Neural cell (in vitro differentiated cells): ENCODE measurements at regions not wholly inside any gene's neighbourhood (a gene's known extent, or its start where the extent isn't known, plus 50 kb on each side); places are given as distances from the start of the nearest gene placed in this dataset.
"Not testable (repeated sequence)": the region's sequence is repeated elsewhere in the genome, so short reads cannot be mapped to it uniquely, and the experiment has no call there.

Experiments
- H2AFZ ChIP-seq: fragments of 200-600, 300-800 bp; sonication (generic), shearing (Covaris generic); 2 replicates; pipeline ENCODE4 v1.6.0; 2014; ENCODE audit warnings: low read depth, mild to moderate bottlenecking, antibody characterized with exemption, low read length, moderate library complexity
- H3F3A ChIP-seq: fragments of 200-600 bp; shearing (Covaris generic); 2 replicates; pipeline ENCODE4 v1.6.1; 2016; ENCODE audit warnings: mild to moderate bottlenecking, moderate library complexity, mixed read lengths, antibody characterized with exemption, low read length; ENCODE audit not compliant: insufficient read depth, poor library complexity, severe bottlenecking
- H3K27ac ChIP-seq: fragments of 200-600, 300-800 bp; sonication (generic), shearing (Covaris generic); 2 replicates; pipeline ENCODE4 v1.5.1; 2014; ENCODE audit warnings: mild to moderate bottlenecking, low read length, moderate library complexity
- H3K27me3 ChIP-seq: fragments of 300-800, 200-600 bp; sonication (generic), shearing (Covaris generic); 2 replicates; pipeline ENCODE4 v1.6.0; 2014; ENCODE audit warnings: mild to moderate bottlenecking, low read depth, low read length, moderate library complexity; ENCODE audit not compliant: insufficient read depth
- H3K36me3 ChIP-seq: fragments of 300-800, 200-600 bp; sonication (generic), shearing (Covaris generic); 2 replicates; pipeline ENCODE4 v1.5.1; 2014; ENCODE audit warnings: mild to moderate bottlenecking, antibody characterized with exemption, low read length, moderate library complexity; ENCODE audit not compliant: insufficient read depth
- H3K4me2 ChIP-seq: fragments of 300-800, 200-600 bp; sonication (generic), shearing (Covaris generic); 2 replicates; pipeline ENCODE4 v1.6.0; 2014; ENCODE audit warnings: mild to moderate bottlenecking, low read length
- H3K4me3 ChIP-seq: fragments of 300-800, 200-600 bp; sonication (generic), shearing (Covaris generic); 2 replicates; pipeline ENCODE4 v1.5.1; 2014; ENCODE audit warnings: mild to moderate bottlenecking, low read length, moderate library complexity
- H3K79me2 ChIP-seq: fragments of 200-600 bp; shearing (Covaris generic); replicated peaks from 2 replicates; pipeline ENCODE4 v1.6.0; 2014; ENCODE audit warnings: mild to moderate bottlenecking, low read length, moderate library complexity; ENCODE audit not compliant: insufficient read depth
- H3K9ac ChIP-seq: fragments of 300-800, 200-600 bp; sonication (generic), shearing (Covaris generic); 2 replicates; pipeline ENCODE4 v1.6.1; 2016; ENCODE audit warnings: mild to moderate bottlenecking, low read length, mixed read lengths
- H3K9me2 ChIP-seq: fragments of 200-600 bp; shearing (Covaris generic); 2 replicates; pipeline ENCODE4 v1.6.1; 2016; ENCODE audit warnings: mild to moderate bottlenecking, low read length, mixed read lengths; ENCODE audit not compliant: insufficient read depth
- H3K9me3 ChIP-seq: fragments of 200-600, 300-800 bp; sonication (generic), shearing (Covaris generic); 2 replicates; pipeline ENCODE4 v1.6.1; 2016; ENCODE audit warnings: mild to moderate bottlenecking, mixed run types, low read length, moderate library complexity, mixed read lengths
- H4K20me1 ChIP-seq: fragments of 200-600 bp; shearing (Covaris generic); 2 replicates; pipeline ENCODE4 v1.6.1; 2016; ENCODE audit warnings: mild to moderate bottlenecking, mixed run types; ENCODE audit not compliant: insufficient read depth
- CTCF ChIP-seq: fragments of 450-650 bp; IDR thresholded peaks from 2 replicates; pipeline ENCODE4 v1.5.1; 2014; ENCODE audit warnings: antibody characterized with exemption, mild to moderate bottlenecking, moderate library complexity; ENCODE audit not compliant: poor library complexity, severe bottlenecking
- EP300 ChIP-seq: fragments of 450-650 bp; conservative IDR thresholded peaks from 2 replicates; pipeline ENCODE4 v1.6.1; 2014; ENCODE audit warnings: antibody characterized with exemption, mild to moderate bottlenecking, moderate library complexity; ENCODE audit not compliant: poor library complexity, severe bottlenecking
- EZH2 ChIP-seq: fragments of 200-600, 300-800 bp; shearing (Covaris generic), sonication (generic); IDR thresholded peaks from 2 replicates; pipeline ENCODE4 v1.6.1; 2014; ENCODE audit warnings: antibody characterized with exemption, low read length, borderline replicate concordance, mild to moderate bottlenecking; ENCODE audit not compliant: insufficient read depth, poor library complexity, severe bottlenecking
- MXI1 ChIP-seq: fragments of 450-650 bp; conservative IDR thresholded peaks from 2 replicates; pipeline ENCODE4 v1.6.1; 2014; ENCODE audit warnings: antibody characterized with exemption, mild to moderate bottlenecking; ENCODE audit not compliant: poor library complexity, severe bottlenecking
- POLR2AphosphoS5 ChIP-seq: IDR thresholded peaks from 2 replicates; pipeline ENCODE4 v1.6.1; 2012
- RAD21 ChIP-seq: fragments of 450-650 bp; conservative IDR thresholded peaks from 2 replicates; pipeline ENCODE4 v1.6.1; 2014; ENCODE audit warnings: antibody characterized with exemption, mild to moderate bottlenecking, moderate library complexity
- REST ChIP-seq: IDR thresholded peaks from 2 replicates; pipeline ENCODE4 v1.6.1; 2012; ENCODE audit warnings: borderline replicate concordance
- SMC3 ChIP-seq: fragments of 450-650 bp; conservative IDR thresholded peaks from 2 replicates; pipeline ENCODE4 v1.6.1; 2014; ENCODE audit warnings: antibody characterized with exemption, mild to moderate bottlenecking, moderate library complexity; ENCODE audit not compliant: poor library complexity

- no peak overlapping the region for H2AFZ ChIP-seq
- no peaks in the 10 kb centered on the region for H3F3A ChIP-seq
- H3K27me3 ChIP-seq, result no peaks in the 10 kb centered on the region
- H3K9me3 ChIP-seq, result no peaks in the 10 kb centered on the region
- H3K27ac ChIP-seq, result no peak overlapping the region
- no peaks in the 10 kb centered on the region for H4K20me1 ChIP-seq
- H3K9me2 ChIP-seq, result no peaks in the 10 kb centered on the region
- no peaks in the 10 kb centered on the region for H3K79me2 ChIP-seq
- H3K36me3 ChIP-seq, result no peaks in the 10 kb centered on the region
- H3K4me3 ChIP-seq, result no peak overlapping the region
- H3K9ac ChIP-seq, result no peak overlapping the region
- no peak overlapping the region for H3K4me2 ChIP-seq
- TF ChIP-seq RAD21, result no peak
- TF ChIP-seq EP300, result no peak
These were observed 100.1 kb upstream of the PLSCR5 start for GRCh38 chr3:146705225-146705624.

GRCh38 chr3:146702237-146702636, 97.1 kb upstream of the PLSCR5 start:
- Histone ChIP-seq H4K20me1 (no peaks in the 10 kb centered on the region), H3K9ac (no peak overlapping the region), H3K9me3 (no peaks in the 10 kb centered on the region), H3K4me3 (no peak overlapping the region), H3K27ac (no peak overlapping the region), H3K4me2 (no peak overlapping the region), H3K79me2 (no peaks in the 10 kb centered on the region), H3K9me2 (no peaks in the 10 kb centered on the region), H3K27me3 (no peaks in the 10 kb centered on the region), H3F3A (no peaks in the 10 kb centered on the region), H2AFZ (no peak overlapping the region), H3K36me3 (no peaks in the 10 kb centered on the region)
- no peak for TF ChIP-seq EZH2
- TF ChIP-seq MXI1, result no peak
- no peak for TF ChIP-seq REST
- TF ChIP-seq POLR2AphosphoS5, result no peak
- TF ChIP-seq RAD21, result no peak
- no peak for TF ChIP-seq CTCF
- TF ChIP-seq EP300, result no peak

- Histone ChIP-seq H3K27ac (no peak overlapping the region), H3K36me3 (no peaks in the 10 kb centered on the region)
- TF ChIP-seq SMC3 (no peak), EP300 (no peak), MXI1 (no peak), RAD21 (no peak)
These were observed 96.1 kb upstream of the PLSCR5 start for GRCh38 chr3:146701246-146701645.

GRCh38 chr3:146700025-146700424, 94.9 kb upstream of the PLSCR5 start:
- H3K4me3 ChIP-seq, H3K9ac ChIP-seq, H2AFZ ChIP-seq, H3K9me3 ChIP-seq, H4K20me1 ChIP-seq, H3K27ac ChIP-seq, H3K79me2 ChIP-seq, H3K9me2 ChIP-seq, H3K27me3 ChIP-seq, H3F3A ChIP-seq, H3K4me2 ChIP-seq, H3K36me3 ChIP-seq: not testable (repeated sequence)

More at GRCh38 chr3:146701246-146701645, 96.1 kb upstream of the PLSCR5 start:
- Histone ChIP-seq H3K9me2 (no peaks in the 10 kb centered on the region), H2AFZ (no peak overlapping the region), H3K9ac (no peak overlapping the region), H3K4me3 (no peak overlapping the region), H3K27me3 (no peaks in the 10 kb centered on the region), H3K79me2 (no peaks in the 10 kb centered on the region), H3K4me2 (no peak overlapping the region), H3F3A (no peaks in the 10 kb centered on the region), H3K9me3 (no peaks in the 10 kb centered on the region), H4K20me1 (no peaks in the 10 kb centered on the region)
